Esophagus (tissue), 2 donors: ENCODE measurements at regions not wholly inside any gene's neighbourhood (a gene's known extent, or its start where the extent isn't known, plus 50 kb on each side); places are given as distances from the start of the nearest gene placed in this dataset.

Experiments used
- H3K27ac ChIP-seq, 2 donors: one replicate each; pipeline ENCODE4 v1.5.1; 2013; ENCODE audit warnings: low read depth in 2 of 2, mild to moderate bottlenecking in 2 of 2, inconsistent platforms in 1 of 2, low read length in 1 of 2, moderate library complexity in 1 of 2
- H3K27me3 ChIP-seq, 2 donors: one replicate each; pipeline ENCODE4 v1.6.1; 2013; ENCODE audit warnings: low read length in 2 of 2, control low read depth in 1 of 2, mild to moderate bottlenecking in 1 of 2; ENCODE audit not compliant: insufficient read depth in 2 of 2, control insufficient read depth in 1 of 2
- H3K36me3 ChIP-seq, 2 donors: one replicate each; pipeline ENCODE4 v1.6.1; 2013; ENCODE audit warnings: low read length in 1 of 2; ENCODE audit not compliant: control insufficient read depth in 2 of 2, insufficient read depth in 2 of 2
- H3K4me1 ChIP-seq, 2 donors: one replicate each; pipeline ENCODE4 v1.6.1; 2013; ENCODE audit warnings: low read length in 1 of 2; ENCODE audit not compliant: control insufficient read depth in 2 of 2, insufficient read depth in 2 of 2
- H3K4me3 ChIP-seq, 2 donors: one replicate each; pipeline ENCODE4 v1.5.1; 2013; ENCODE audit warnings: low read length in 2 of 2, mild to moderate bottlenecking in 2 of 2, low read depth in 1 of 2, moderate library complexity in 1 of 2
- H3K9me3 ChIP-seq, 2 donors: one replicate each; pipeline ENCODE4 v1.6.1; 2013; ENCODE audit warnings: mild to moderate bottlenecking in 2 of 2, low read depth in 1 of 2, low read length in 1 of 2, moderate library complexity in 1 of 2; ENCODE audit not compliant: control insufficient read depth in 2 of 2, insufficient read depth in 1 of 2
- WGBS, 2 donors: extraction: QIAGEN DNeasy Blood & Tissue Kit; methylation state at CpG; one replicate each; pipeline ENCODE4 v1.1.7; 2013; 5-methylcytosine and 5-hydroxymethylcytosine counted together
- donor health status: healthy with polysubstance abuse.
- donor health status: Bipolar disorder and iron deficiency.

DNA sequence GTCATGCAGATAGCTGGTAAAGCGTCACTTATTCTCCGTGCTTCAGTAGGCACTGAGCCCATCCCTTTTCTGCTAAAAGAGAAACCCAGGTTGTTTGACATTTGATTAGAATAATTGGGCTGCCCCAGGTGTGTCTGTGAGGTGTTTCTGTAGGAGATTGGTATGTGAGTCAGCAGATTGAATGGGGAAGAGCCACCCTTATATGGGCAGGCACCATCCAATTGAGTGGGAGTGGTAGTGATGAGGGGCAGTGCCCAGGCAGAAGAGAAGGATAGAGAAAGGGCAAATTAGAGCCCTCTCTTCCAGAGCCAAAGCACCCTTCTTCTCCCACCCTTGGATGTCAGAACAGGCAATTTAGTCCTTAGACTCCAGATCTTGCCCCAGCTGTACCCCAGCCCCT is 384.3 kb upstream of the GBE1 start:
- Histone ChIP-seq H3K27me3 (no peaks in the 10 kb centered on the region), H3K4me3 (no peak overlapping the region), H3K27ac (no peak overlapping the region), H3K36me3 (no peaks in the 10 kb centered on the region), H3K4me1 (no peaks in the 10 kb centered on the region), H3K9me3 (no peaks in the 10 kb centered on the region)
- 55 to 68% methylated on average over 2 of the region's 2 CpGs for WGBS, 2 donors

DNA sequence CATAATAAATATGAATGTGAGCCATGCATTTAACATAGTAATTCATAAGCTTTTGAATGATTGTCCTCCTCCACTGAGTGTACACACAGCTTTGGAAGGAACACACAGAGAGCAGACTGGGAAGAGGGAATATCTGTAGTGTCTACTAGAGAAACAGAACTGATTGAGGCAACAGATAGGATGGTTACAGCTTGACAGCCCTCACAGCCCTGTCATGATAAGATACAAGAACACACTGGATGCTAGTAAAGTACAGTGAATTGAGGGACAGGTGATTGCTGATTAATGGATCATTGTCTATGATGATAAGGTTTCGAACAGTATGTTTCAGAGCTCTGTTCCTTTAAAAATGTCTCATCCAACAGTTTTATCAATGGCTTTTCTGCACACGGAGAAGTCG is 383.4 kb upstream of the GBE1 start:
- Histone ChIP-seq H3K9me3 (no peaks in the 10 kb centered on the region), H3K36me3 (no peaks in the 10 kb centered on the region), H3K27me3 (no peaks in the 10 kb centered on the region), H3K4me1 (no peaks in the 10 kb centered on the region), H3K4me3 (no peak overlapping the region), H3K27ac (no peak overlapping the region)
- 84 to 88% methylated on average over 3 of the region's 3 CpGs for WGBS, 2 donors

DNA sequence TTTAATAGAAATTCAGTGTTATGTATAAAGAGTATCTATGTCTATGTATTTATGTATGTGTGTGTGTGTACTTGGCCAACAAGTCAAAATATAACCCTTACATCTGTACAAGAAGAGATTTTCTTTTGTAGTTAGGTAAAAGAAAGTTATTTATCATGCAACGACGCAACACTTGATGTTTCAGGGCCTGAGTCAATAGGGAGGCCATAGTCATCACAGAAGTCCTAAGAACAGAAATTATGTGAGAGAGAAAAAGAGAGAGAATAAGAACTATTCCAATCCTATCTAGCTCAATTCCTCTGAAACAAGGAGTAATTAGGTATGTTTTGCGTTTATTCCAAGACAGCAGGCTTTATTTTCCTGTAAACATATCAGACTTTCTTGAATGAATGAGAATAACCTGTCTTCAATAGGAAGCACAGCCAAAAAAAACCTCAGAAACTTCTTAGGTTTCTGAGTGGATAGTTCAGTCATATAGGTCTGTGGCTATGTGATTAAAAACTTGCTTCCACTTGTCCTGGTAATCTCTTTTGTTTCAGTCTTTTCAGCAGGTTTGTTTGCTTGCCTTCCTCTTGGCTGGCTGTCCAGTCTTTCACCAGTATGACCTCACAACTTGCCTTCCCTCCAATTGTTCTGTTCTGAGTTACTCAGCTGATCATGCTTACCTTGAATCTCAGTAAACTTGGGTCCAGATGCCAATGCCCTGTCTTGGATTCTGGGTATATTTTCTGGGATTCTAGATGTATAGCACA is 382.4 kb upstream of the GBE1 start:
- no peaks in the 10 kb centered on the region for H3K36me3 ChIP-seq
- H3K9me3 ChIP-seq = peaks cover 0 to 7% of the 10 kb centered on the region in 2 donors
- H3K4me1 ChIP-seq = no peaks in the 10 kb centered on the region
- no peaks in the 10 kb centered on the region for H3K27me3 ChIP-seq
- no peak overlapping the region for H3K27ac ChIP-seq
- 53 to 69% methylated on average over 3 of the region's 3 CpGs for WGBS, 2 donors
- no peak overlapping the region for H3K4me3 ChIP-seq

DNA sequence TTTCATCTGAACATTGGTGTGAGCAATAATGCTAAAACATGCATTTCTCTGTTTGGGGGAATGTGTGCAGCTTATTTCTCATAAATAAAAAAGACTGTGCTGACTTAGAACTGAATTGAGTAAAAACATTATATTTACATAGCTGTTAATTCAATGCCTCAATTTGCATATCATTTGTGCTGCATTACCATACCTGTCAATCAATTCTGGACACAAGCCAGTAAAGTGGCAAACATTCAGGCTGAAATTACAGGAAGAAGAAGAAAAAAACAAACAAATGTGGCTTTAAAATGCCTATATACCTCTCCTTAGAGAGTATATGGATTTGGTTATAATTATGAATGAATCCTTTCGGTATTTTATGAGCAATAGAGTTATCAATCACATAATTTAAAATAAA is 380.1 kb upstream of the GBE1 start:
- WGBS, 2 donors = 88 to 92% methylated on average over 1 of the region's 1 CpG
- Histone ChIP-seq H3K27me3 (no peaks in the 10 kb centered on the region), H3K4me1 (no peaks in the 10 kb centered on the region), H3K36me3 (no peaks in the 10 kb centered on the region), H3K9me3 (peaks cover 0 to 8% of the 10 kb centered on the region in 2 donors), H3K27ac (no peak overlapping the region), H3K4me3 (no peak overlapping the region)

DNA sequence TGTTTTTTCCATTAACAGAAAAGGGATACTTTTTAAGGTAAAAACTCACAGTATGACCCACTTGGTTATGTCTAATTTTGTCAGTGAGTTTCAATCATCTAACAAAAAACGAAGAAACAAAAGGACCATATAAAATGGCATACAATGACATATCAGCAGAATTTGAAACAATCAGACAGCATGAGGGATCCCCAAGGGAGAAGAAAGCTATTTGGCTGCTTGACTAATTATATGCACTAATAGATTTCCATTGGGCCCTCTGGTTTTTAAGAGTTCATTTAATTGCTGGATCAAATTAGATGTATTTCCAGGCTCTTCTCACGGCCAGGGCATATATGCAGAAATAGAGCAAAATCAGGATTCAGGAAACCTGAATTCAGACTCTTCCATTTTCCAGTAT is 376.4 kb upstream of the GBE1 start:
- no peaks in the 10 kb centered on the region for H3K36me3 ChIP-seq
- peaks cover 0 to 8% of the 10 kb centered on the region in 2 donors for H3K9me3 ChIP-seq
- no peaks in the 10 kb centered on the region for H3K27me3 ChIP-seq
- no peaks in the 10 kb centered on the region for H3K4me1 ChIP-seq
- no peak overlapping the region for H3K27ac ChIP-seq
- WGBS, 2 donors = 78 to 83% methylated on average over 2 of the region's 2 CpGs
- H3K4me3 ChIP-seq = no peak overlapping the region

- Histone ChIP-seq H3K36me3 (no peaks in the 10 kb centered on the region), H3K4me3 (no peak overlapping the region), H3K4me1 (no peaks in the 10 kb centered on the region), H3K27me3 (no peaks in the 10 kb centered on the region), H3K27ac (no peak overlapping the region), H3K9me3 (peaks cover 0 to 8% of the 10 kb centered on the region in 2 donors)
- 83 to 86% methylated on average over 3 of the region's 3 CpGs for WGBS, 2 donors
Measured at GRCh38 chr3:82137050-82137449, 375.6 kb upstream of the GBE1 start.

- H3K27me3 ChIP-seq = no peaks in the 10 kb centered on the region
- no peaks in the 10 kb centered on the region for H3K36me3 ChIP-seq
- 29 to 30% methylated on average over 5 of the region's 5 CpGs for WGBS, 2 donors
- no peaks in the 10 kb centered on the region for H3K4me1 ChIP-seq
- H3K27ac ChIP-seq = no peak overlapping the region
- no peaks in the 10 kb centered on the region for H3K9me3 ChIP-seq
- H3K4me3 ChIP-seq = no peak overlapping the region
Measured at GRCh38 chr3:82133070-82133606, 371.7 kb upstream of the GBE1 start.

DNA sequence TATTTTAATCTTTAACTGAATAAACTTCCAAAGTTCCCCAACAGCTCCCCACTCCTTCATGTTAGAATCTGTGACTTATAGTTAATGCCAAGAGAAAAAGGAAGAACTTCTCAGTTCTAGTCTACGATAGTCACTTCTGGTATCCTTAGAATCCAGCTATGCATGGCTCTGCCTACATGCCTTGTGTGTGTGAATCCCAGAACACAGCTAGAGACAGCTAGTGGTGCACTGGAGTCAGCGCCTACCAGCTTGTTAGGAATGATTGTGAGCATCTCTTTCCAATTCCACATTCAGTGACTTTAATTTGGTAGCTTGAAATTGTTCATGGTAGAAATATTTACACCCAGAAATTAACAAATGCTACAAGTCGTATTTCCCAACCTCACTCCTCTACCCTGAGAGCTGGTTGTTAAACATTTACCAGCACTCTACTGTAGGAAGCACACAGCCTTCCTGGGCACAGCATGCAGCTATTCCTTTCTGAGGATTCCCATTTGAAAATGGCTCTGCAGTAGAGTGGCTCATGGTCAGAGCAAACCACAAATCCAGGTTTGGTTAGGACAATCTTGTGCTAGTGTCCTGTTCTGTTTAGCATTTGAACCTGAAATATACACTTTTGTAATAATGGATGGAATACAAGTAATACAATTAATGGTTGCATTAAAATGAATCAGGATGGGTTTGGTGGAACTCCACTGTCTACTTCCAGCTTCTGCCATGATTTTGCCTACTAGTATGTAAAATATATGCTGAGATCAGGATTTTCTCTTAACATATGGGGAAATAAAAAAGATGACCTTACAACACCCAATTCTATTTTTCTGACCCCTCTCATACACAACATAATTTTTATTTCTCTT is 371.0 kb upstream of the GBE1 start:
- H3K9me3 ChIP-seq = no peaks in the 10 kb centered on the region
- no peaks in the 10 kb centered on the region for H3K27me3 ChIP-seq
- H3K4me3 ChIP-seq = no peak overlapping the region
- no peaks in the 10 kb centered on the region for H3K4me1 ChIP-seq
- H3K27ac ChIP-seq = no peak overlapping the region
- 87 to 91% methylated on average over 3 of the region's 3 CpGs for WGBS, 2 donors
- no peaks in the 10 kb centered on the region for H3K36me3 ChIP-seq

GRCh38 chr3:82130046-82130445 is 368.6 kb upstream of the GBE1 start:
- no peak overlapping the region for H3K27ac ChIP-seq
- H3K4me3 ChIP-seq = no peak overlapping the region
- H3K36me3 ChIP-seq = no peaks in the 10 kb centered on the region
- no peaks in the 10 kb centered on the region for H3K9me3 ChIP-seq
- H3K27me3 ChIP-seq = no peaks in the 10 kb centered on the region
- WGBS, 2 donors = 63 to 81% methylated on average over 4 of the region's 4 CpGs
- H3K4me1 ChIP-seq = no peaks in the 10 kb centered on the region
